ENCODE measurements at regions not wholly inside any gene's neighbourhood (a gene's known extent, or its start where the extent isn't known, plus 50 kb on each side); places are given as distances from the start of the nearest gene placed in this dataset. TPM values are rescaled to one million over a fixed set of nuclear protein-coding genes. Genes with fewer than 3 reads are reported as not detected.
A peak's percentile ranks its signal among the peaks of the same experiment; 100 is the strongest.

DNA sequence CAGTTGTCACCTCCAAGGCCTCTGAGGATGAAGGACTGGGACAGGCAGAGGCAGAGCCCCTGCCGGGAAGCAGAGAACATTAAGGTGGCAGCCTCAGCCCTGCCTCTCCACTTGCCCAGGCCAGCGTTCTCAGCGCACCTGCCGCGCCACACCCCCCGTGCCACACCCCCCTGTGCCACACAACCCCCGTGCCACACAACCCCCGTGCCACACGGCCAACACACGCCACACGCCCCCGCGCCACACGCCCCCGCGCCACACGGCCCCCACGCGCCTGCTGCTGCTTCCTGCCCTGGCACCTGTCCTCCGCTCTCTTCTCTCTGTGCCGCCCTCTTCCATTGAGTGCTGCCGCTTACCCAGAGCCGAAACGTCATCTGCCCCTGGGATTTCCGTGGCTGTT, 58.0 kb upstream of the ZFP42 start:
- DNase-seq, result no peak

- peak; percentile 49 for DNase-seq
Measured at GRCh38 chr4:187940299-187940698, 55.3 kb upstream of the ZFP42 start.

DNA sequence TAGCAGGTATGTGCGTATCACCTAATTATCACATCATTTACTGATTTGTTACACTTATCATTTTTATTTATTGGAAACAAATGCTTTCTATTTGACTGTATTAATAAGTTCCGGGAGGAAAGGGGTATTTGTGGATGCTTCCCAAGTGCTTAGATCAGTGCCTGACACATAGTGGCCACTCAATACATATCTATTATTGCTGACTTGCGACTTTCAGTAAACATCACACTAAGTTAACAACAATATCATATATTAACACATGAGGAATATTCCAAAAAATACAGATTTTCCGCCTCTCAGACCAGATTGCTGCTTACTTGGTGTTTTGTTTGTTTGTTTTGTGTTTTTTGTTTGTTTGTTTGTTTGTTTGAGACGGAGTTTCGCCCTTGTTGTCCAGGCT, 52.6 kb upstream of the ZFP42 start:
- no peak for DNase-seq

- DNase-seq, result no peak
Measured at GRCh38 chr4:187944179-187944578, 51.4 kb upstream of the ZFP42 start.

Small RNA genes in the stretch of these regions (small RNA-seq; reads per million reads assigned to genes)
- not detected for gene MRPS36P2 (ENCODE audit: low replicate concordance)
